HG03103 (cell line): ENCODE measurements at regions not wholly inside any gene's neighbourhood (a gene's known extent, or its start where the extent isn't known, plus 50 kb on each side); places are given as distances from the start of the nearest gene placed in this dataset.
"Not testable (repeated sequence)": the region's sequence is repeated elsewhere in the genome, so short reads cannot be mapped to it uniquely, and the experiment has no call there.

Source experiments
- ATAC-seq: cut with Tn5 transposase; IDR thresholded peaks from one replicate; pipeline ENCODE4 v1.9.1; 2021; ENCODE audit warnings: low read depth; ENCODE audit not compliant: unreplicated experiment

DNA sequence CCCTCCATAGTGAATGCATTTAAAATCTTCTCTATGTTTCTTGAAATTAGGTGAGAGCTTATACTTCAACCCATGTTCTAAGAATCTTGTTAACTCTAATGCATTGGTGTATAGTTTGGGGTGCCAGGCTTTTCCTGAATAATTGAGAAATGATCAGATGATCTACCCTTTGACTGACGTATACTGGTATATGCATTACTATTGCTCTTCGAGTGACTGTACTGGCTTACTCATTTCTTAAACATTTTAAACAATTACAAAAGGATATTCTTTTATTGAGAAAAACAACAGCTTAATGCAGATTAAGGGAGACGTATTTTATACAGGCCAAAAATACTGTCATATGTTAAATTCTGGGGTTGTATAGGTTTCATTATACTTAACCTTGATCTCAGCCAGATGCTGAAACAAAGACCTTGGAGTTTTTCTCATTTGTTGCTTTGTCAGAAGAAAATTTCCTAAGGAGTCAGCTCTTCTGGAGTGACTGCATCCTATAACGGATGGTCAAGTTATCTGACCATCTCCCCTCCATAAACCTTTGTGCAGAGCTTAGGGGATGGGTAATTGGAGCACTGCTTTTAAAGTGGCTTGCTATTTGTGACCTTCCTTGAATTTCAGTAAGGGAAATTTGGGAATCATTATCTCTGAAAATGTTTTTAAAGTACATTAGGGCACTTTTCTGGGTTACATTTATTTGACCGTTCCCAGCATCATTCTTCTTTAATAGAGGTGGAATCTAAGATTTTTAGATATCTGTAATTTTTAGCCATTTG is 507.6 kb downstream of the PCNX1 start:
- no peak for ATAC-seq

DNA sequence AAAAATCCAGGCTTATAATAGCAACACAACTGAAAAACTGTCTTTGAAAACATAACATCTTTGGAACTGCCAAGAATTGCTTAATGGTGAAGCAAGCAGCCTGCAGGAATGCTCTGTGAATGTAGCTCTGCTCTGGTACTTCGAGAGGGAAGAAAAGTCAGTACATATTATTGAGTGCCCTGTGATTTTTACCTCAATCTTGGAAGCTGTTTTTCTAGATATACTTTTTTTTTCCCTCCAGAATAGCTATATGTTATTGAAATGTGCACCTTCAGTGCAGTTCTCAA is 508.1 kb downstream of the PCNX1 start:
- no peak for ATAC-seq

DNA sequence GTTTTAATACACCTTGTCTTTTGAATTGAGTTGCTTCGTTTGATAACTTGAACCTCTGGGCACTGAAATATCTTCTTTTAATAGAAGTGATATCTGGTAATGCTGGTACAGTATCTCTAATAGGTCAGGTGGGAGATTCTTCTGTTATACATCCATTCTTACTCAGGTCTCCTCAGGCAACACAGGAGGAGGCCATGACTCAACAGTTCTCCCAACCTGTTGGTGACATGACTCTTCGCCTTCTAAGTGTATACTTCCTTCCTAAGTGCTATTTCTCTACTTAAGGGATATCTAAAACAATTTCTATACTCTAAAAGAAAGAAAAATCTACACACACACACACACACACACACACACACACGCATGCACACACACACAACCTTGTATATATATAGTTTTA is 509.1 kb downstream of the PCNX1 start:
- ATAC-seq, result no peak

DNA sequence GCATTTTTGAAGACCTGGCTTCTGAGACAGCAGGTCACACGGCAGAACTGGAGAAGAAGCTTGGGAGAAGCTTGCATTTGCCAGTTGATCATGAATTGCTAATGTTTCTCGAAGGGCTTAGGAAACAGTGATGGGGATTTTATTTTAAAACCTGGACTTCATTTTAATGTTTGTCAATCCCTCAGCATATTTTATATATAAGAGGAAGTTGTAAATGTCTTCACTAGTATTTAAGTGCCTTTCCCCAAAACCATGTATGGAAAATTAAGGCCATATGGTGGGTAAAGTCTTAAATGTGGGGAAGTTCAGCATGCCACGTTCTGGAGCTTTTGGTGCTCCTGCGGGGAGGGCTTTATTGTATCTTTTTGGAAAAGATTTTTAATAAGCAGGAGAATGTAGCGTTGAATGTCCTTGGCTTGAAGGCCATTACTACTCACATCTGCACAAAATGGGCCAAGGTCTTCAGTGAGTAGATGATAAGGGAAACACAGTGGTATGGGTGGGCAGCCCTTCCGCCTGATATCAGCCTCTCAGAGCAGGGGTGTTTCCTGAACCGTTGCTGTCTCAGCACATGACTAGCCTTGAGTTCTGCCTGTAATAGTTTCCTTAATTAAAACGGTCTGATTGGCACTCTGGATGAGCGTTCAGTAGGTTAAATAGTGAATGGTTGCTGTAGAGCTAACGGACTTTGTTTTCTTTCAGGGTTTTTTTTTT is 511.4 kb downstream of the PCNX1 start:
- no peak for ATAC-seq

DNA sequence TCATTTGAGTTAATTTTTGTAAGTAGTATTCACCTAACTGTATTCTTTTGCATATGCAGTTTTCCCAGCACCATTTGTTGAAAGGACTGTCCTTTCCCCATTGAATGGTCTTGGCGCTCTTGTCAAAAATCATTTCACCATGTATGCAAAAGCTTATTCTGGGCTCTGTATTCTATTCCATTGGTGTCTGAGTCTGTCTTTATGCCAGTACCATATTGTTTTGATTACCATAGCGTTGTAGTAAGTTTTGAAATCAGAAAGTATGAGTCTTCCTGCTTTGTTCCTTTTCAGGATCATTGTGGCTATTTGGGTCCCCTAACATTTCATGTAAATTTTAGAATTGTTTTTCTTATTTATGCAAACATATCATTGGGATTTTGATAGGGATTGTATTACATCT is 508.7 kb upstream of the RGS6 start:
- ATAC-seq, result no peak

DNA sequence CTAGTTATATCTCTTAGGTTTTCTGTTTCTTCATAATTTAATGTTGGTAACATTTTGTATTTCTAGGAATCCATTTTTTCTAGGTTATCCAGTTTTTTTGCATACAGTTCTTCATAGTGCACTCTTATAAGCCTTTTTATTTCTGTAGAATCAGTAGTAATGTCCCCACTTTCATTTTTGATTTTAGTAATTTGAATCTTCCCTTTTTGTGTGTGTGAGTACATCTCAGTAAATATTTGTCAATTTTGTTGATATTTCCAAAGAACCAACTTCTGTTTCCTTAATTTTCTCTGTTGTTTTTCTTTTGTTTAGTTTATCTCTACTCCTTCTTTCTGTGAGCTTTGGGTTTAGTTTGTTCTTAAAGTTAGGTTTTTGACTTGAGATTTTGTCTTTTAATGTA is 507.3 kb upstream of the RGS6 start:
- ATAC-seq, result no peak

DNA sequence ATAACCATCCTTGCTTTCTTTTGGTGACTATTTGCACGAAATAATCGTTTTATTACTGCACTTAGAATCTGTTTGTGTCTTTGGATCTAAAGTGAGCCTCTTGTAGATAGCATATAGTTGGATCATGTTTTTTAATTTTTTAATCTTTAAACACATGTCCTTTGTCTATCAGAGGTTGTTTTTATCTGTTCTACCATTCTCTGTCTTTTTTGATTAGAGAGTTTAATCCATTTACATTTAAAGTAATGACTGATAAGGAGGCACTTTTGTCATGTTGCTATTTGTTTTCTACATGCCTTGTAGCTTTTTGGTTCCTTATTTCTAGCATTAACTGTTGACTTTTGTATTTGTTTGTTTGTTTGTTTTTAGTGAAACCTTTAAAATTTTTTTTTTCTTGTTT is 506.2 kb upstream of the RGS6 start:
- ATAC-seq, result no peak

DNA sequence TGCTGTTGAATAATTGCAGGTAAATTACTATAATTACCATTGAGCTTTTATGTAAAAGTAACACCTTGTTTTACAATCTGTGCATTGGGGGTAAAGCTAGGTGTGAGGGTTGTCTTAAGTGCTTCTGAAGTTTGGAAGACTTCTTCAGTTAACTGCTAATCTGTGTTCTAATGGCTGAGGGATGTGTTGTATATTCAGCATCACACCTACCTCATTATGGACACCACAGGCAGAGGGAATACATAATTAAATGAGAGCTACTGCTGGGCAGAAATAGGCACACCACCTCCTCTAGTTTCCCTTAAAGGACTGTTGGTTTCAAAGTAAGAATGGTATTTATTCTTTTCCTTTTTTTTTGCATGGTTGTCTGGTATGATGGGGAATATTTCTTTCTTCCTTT is 502.3 kb upstream of the RGS6 start:
- ATAC-seq, result no peak

DNA sequence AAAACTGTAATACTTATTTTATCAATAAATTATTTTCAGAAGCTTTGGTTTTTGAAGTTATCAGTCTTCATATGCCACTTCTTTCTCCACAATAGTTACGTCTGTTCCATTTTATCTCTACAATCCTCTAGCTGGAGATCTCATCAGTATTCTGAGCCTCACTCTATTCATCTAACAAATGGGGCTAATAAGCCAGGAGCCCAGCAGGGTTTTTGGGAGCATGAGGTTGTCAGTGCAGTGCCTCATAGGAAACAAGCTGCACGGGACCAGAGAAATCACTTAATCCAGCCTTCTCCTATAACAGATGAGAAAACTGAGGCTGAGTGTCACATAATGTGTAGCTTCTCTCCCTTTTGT is 501.9 kb upstream of the RGS6 start:
- ATAC-seq, result no peak

DNA sequence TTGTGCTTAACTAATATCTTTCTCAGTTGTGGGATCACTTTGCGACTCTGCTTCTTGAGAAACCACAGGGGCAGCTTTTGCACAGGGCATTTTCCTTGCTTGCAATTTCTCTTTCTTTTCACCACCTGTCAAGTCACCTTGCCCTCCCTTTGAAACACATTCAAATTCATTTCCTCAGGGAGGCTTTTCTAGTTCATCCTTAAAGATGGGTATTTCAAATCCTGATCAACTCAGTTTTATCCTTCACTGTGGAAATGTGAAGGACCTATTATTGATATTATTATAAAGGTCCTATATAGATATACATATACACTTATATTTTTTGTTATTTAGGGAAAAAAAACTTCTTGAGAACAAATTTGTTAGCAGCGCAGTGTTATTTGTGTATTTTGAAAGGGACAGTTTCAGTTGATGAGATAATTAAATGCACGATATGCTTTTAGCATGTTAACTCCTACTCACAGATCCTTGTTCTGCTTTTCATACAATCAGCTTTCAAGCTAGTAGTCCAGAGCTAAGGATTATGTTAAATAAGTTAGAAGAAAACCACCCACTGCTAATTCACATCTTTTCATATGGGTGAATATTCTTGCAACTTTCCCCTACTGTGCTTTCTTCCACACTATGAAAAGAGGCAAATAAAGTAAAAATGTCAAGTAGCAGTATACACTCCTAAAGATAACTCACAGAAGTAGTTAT is 501.4 kb upstream of the RGS6 start:
- no peak for ATAC-seq

DNA sequence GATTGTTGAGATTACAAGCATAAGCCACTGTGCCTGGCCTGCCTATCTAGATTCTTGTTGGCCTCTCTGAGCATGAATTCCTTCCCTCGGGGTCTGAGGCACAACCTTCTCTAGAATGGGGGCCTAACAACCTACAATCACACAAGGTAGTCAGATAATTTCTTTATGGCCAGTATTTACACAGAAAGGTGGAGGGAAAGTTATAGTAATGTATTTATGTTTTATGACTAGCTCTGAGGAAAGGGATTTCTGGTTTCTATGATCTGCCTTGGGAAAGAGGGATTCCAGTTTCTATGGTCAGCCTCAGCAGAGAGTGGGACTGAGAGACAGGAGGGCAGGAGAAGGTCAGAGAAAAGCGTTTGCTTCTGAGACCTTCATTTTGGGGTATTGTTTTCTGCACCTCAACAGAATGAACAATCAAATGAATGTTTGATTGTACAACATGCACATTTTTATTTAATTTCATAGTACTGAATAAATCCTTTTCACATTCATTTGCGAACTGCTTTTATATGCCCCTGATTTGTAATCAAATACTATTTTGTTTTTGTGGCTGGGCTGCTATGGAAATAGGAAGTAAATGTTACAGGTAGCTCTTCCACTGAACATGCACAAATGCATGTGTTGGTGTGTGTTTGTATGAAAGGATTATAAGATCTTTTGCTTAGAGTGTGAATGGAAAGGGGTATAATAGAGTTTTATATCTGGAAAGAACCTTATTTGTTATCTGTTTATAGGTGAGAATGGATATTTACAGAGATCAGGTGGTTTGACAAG is 499.7 kb upstream of the RGS6 start:
- ATAC-seq, result no peak

DNA sequence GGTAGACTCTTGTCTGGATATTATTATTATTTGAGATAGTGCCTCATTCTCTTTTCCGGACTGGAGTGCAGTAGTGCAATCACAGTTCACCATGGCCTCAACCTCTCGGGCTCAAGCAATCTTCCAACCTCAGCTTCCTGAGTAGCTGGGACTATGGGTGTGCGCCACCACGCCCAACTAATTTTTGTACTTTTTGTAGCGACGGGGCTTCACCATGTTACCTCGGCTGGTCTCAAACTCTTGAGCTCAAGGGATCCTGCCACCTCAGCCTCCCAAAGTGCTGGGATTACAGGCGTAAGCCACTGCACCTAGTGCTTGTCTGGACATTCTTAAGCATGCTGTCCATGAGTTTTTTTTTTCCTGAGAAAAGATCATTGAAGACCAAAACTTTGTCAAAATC is 498.9 kb upstream of the RGS6 start:
- no peak for ATAC-seq

DNA sequence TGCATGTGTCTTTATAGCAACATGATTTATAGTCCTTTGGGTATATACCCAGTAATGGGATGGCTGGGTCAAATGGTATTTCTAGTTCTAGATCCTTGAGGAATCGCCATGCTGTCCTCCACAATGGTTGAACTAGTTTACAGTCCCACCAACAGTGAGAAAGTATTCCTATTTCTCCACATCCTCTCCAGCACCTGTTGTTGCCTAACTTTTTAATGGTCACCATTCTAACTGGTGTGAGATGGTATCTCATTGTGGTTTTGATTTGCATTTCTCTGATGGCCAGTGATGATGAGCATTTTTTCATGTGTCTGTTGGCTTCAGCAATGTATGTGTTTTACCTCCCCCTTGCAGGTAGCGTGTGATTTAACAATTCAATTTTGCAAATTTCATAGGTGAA is 496.6 kb upstream of the RGS6 start:
- ATAC-seq, result not testable (repeated sequence)

DNA sequence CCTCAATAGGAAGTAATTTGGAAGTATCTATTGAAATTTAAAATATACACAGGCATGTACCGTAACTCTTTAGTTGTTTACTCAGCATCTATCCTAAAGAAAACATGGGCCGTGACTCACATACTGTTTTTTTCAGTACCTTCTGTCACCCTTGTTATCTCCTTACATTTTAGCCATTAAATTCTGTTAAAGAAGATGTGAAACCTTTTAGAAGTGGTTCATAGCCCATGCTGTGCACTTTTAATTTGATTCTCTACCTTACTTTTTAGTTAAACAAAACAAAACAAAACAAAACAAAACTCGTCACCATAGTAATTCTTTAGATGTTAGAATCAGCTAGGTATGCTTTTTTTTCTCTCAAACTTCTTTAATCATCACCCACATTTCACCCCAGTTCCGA is 494.4 kb upstream of the RGS6 start:
- no peak for ATAC-seq

DNA sequence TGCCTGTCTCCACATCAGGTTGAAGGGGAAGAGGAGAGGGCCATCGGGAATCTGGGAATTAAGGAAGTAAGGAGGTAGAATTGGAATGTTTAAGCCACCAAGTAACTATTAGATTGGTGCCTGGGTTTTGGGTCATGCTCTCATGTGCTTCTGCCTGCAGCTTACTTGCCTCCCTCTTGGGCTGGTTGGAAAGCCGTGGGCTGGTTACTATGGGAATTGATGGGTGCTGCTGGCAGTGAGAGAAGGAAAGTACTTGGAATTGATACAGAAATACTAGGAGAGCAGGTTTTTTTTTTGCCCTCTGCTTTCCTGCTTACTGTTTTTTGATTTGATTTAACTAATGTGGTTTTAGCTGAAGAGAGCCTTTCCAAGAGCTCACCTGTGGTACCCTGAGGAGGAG is 493.5 kb upstream of the RGS6 start:
- no peak for ATAC-seq

DNA sequence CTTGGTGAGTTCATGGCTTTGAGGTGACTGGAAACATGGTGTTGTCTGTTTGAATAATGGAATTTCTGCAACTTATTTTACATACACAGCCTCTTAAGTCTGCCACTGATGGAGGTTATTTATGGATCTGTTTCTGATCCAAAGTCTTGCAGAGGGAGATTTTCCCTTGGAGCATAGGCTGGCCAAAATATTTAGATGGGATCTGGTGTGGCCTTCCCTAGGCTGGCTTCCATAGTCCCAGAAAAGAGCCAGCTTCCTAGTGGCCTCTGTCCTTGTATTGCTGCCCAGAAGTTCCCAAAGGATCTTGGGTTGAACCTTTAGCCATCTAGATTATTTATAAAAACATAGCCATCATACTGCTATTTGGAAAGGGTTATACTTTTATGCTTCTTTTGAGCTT is 491.1 kb upstream of the RGS6 start:
- no peak for ATAC-seq

DNA sequence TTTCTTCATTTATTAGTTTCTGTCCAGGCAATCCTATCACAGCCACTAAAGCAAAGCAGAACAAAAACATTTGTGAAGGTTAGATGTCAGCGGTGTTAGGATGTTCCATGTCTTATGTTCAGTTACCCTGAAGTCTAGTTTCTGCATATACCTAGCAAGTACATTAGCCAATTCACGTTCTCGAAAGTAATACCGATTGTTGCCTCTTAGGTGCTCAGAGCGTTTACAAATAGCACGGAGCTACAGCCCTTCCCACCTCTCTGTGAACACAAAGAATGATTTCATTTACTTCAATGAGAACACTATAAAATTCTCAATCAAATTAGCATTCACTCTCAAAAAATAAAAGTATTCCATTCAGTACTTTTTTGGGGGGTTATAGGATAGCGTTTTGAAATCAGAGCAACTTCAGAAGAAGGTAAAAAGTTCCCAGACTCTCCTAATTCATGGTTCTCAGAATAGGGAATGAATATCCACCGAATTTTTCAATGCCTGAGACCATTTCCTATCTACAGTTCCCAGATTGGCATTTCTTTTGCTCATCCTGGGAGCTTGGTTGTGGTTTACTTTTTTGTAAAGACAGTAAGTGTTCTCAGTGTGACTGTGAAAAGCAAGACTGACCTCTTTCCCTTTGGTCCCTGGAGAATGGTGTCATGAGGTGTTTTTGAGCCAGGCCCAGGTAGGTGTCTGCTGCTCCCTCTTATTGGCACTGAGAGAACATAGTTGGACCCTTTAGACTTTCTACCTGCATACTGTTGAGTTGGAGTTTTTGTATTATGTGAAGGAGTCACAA is 488.0 kb upstream of the RGS6 start:
- ATAC-seq, result no peak

DNA sequence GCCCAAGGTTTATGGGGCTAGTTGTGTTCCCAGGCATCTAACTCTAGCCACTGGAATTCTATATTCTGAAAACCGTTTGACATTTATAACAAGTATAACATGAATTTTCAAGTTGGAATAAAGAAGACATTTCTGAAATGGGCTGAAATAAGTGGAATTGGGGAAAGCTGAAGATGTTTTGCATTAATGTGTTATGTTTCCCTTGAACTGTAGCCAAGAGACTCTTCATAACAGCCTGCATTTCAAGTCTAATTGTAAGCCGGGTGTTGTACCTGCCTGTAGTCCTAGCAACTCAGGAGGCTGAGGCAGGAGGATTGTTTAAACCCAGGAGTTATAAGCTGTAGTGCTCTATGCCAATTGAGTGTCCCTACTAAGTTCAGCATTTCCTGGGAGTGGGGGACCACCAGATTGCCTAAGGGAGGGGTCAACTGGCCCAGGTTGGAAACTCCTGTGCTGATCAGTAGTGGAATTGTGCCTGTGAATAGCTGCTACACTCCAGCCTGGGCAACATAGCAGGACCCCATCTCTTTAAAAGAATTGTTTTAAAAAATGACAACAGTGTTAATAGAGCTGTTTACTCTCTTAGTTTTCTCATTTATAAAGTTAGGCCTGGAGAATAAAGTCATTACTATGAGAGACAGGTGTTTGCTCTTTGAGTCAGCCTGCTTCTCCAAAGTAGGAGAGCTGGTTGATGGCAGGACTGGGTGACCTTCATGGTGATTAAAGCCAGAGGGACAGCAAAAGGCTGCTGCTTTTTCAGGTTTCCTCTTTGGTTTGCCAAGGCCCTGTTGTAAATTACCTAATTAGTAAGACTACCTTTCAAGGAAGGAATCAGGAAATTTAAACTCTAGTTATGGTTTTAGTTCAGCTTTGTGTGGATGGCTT is 483.6 kb upstream of the RGS6 start:
- no peak for ATAC-seq

DNA sequence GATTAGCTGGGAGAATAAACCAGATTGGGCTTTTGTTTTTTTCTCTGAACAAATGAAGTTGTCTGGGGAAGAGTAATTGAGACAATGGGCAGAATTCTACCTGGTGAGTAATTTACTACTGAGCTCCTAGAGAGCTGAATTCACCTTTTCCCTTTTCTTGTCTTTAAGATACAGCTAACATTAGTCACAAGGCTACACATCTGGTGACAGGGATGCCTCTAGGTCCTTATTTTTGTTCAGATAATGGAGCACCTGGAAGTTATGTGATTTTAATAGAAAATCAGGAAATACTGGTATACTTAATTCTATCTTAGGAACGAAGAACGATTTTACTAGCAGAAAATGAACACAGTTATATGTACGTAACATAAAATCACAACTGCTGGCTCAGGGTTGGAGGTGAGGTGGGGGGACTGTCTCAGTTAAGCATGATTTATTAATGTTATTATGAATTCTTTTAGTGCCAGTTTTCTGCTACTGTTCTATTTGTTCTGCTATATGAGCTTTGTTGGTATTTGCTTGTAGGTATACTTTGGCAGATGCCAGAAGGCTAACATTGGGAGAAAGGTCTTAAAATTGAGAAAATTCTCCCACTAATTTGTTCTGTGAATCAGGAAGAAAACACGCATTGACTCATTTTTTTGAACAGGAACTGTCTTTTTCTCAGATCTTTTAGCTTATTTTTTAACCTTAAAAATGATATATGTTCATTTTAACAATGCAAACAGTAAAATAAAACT is 482.7 kb upstream of the RGS6 start:
- ATAC-seq, result no peak
